ENCODE measurements at regions not wholly inside any gene's neighbourhood (a gene's known extent, or its start where the extent isn't known, plus 50 kb on each side); places are given as distances from the start of the nearest gene placed in this dataset.

DNA sequence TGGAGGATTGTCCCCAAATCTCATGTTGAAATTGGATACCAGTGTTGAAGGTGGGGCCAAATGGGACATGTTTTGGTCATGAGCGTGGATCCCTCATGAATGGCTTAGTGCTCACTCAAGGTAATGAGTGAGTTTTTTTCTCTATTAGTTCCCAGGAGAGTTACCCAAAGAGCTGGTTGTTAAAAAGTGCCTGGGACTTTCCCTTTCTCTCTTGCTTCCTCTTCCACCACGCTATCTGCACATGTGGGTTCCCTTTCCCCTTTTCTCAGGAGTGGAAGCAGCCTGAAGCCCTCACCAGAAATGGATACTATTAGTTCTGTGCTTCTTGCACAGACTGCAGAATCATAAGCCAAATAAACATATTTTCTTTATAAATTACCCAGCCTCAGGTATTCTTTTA is 465.4 kb downstream of the FSCB start:
- Histone ChIP-seq H3K27ac (no peak overlapping the region), H3K9me3 (no peaks in the 10 kb centered on the region), H3K27me3 (no peaks in the 10 kb centered on the region), H3K36me3 (no peaks in the 10 kb centered on the region), H3K4me3 (no peak overlapping the region), H3K4me1 (no peaks in the 10 kb centered on the region)
- intact Hi-C loops (cut with DNase I; ENCODE audit: low total_unique reads): no loop called here
- TF ChIP-seq, protein P1, sequence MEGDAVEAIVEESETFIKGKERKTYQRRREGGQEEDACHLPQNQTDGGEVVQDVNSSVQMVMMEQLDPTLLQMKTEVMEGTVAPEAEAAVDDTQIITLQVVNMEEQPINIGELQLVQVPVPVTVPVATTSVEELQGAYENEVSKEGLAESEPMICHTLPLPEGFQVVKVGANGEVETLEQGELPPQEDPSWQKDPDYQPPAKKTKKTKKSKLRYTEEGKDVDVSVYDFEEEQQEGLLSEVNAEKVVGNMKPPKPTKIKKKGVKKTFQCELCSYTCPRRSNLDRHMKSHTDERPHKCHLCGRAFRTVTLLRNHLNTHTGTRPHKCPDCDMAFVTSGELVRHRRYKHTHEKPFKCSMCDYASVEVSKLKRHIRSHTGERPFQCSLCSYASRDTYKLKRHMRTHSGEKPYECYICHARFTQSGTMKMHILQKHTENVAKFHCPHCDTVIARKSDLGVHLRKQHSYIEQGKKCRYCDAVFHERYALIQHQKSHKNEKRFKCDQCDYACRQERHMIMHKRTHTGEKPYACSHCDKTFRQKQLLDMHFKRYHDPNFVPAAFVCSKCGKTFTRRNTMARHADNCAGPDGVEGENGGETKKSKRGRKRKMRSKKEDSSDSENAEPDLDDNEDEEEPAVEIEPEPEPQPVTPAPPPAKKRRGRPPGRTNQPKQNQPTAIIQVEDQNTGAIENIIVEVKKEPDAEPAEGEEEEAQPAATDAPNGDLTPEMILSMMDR (IDR thresholded peaks at IDR 0.05): no peak
- TF ChIP-seq POLR2A (IDR thresholded peaks at IDR 0.05): no peak
- TF ChIP-seq POLR2AphosphoS5 (IDR thresholded peaks at IDR 0.05): no peak
- no peak for TF ChIP-seq EP300 (IDR thresholded peaks at IDR 0.05; ENCODE audit: low read depth)
- no peak for DNase-seq
- in situ Hi-C loops (cut with MboI; ENCODE audit: low pct_ligation_motif_present in 1 of 4, low pct_unique_long_range_greater_than_20kb in 1 of 4, low sequenced_read_pairs in 3 of 4): no loop called here
- 58 to 74% methylated on average over 2 of the region's 2 CpGs for WGBS, 2 donors (ENCODE audit: low coverage in 1 of 2)

DNA sequence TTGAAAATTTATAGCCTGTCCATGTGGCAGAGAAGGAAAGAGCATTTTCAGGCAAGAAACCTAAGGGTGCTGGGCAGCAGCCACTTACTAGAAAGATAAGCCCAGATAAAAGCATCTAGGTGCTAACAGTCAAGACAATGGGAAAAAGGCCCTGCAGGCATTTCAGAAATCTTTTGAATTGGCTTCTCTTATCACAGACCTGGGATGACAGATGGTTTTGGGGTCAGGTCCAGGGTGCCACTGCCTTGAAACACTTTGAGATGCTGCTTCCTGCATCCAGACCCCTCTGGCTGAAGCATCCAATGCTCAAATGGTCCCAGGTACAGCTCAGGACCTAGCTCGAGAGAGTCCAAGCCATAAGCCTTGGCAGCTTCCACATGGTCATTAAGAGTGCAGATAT is 466.5 kb downstream of the FSCB start:
- no peak overlapping the region for H3K4me3 ChIP-seq
- in situ Hi-C loops (cut with MboI; ENCODE audit: low pct_ligation_motif_present in 1 of 4, low pct_unique_long_range_greater_than_20kb in 1 of 4, low sequenced_read_pairs in 3 of 4): no loop called here
- no peaks in the 10 kb centered on the region for H3K9me3 ChIP-seq
- intact Hi-C loops (cut with DNase I; ENCODE audit: low total_unique reads): no loop called here
- no peak for TF ChIP-seq POLR2A (IDR thresholded peaks at IDR 0.05)
- no peak for TF ChIP-seq POLR2AphosphoS5 (IDR thresholded peaks at IDR 0.05)
- no peak for TF ChIP-seq EP300 (IDR thresholded peaks at IDR 0.05; ENCODE audit: low read depth)
- TF ChIP-seq, protein P1 (IDR thresholded peaks at IDR 0.05): no peak
- H3K4me1 ChIP-seq: no peaks in the 10 kb centered on the region
- WGBS, 2 donors (ENCODE audit: low coverage in 1 of 2): 60% methylated on average over 1 of the region's 1 CpG; no CpG with 5 or more reads in 1 of the 2 donors
- no peaks in the 10 kb centered on the region for H3K36me3 ChIP-seq
- DNase-seq: no peak
- H3K27me3 ChIP-seq: no peaks in the 10 kb centered on the region
- H3K27ac ChIP-seq: no peak overlapping the region

DNA sequence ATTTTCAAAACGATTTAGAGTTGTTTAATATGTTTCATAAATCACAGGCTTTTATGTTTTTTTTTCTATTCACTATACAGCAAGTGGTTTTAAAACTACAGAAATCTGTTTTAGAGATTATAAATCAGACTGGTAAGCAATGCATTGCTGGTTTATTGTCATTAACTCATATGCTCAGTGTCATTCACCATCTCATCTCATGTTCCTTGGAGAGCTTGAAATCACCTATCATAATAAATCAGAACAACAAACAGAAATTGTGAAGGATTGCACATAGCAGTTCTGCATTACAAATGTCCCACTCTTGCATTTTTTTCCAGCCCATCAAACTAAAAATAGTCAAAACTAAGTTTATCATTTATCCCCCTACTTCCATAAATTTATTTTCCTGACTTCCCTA is 470.8 kb downstream of the FSCB start:
- H3K27ac ChIP-seq: no peak overlapping the region
- H3K4me3 ChIP-seq: no peak overlapping the region
- no peaks in the 10 kb centered on the region for H3K27me3 ChIP-seq
- 20 to 23% methylated on average over 1 of the region's 1 CpG for WGBS, 2 donors (ENCODE audit: low coverage in 1 of 2)
- H3K9me3 ChIP-seq: no peaks in the 10 kb centered on the region
- DNase-seq: no peak
- intact Hi-C loops (cut with DNase I; ENCODE audit: low total_unique reads) (no loop called here), in situ Hi-C loops (cut with MboI; ENCODE audit: low pct_ligation_motif_present in 1 of 4, low pct_unique_long_range_greater_than_20kb in 1 of 4, low sequenced_read_pairs in 3 of 4) (no loop called here)
- TF ChIP-seq POLR2A (IDR thresholded peaks at IDR 0.05) (no peak), EP300 (IDR thresholded peaks at IDR 0.05; ENCODE audit: low read depth) (no peak), POLR2AphosphoS5 (IDR thresholded peaks at IDR 0.05) (no peak)
- TF ChIP-seq, protein P1 (IDR thresholded peaks at IDR 0.05): no peak
- H3K36me3 ChIP-seq: no peaks in the 10 kb centered on the region
- H3K4me1 ChIP-seq: no peaks in the 10 kb centered on the region

DNA sequence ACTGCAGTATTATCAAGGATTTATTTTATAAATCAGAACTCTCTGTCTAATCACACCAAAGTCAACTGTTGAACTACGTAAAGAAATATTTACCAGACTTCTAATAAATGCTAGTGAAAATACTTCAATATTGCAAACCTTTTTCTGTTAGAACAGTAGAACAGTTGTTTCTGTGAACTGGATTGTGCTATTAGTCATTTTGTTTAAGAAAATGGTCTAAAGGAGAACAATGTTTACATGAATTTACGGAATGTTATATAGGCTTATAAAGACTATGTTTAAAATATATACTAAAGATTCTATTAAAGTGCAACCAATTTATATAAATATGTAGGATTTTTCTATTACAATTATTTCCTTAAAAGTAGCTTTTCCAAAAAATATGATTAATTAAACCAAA is 471.4 kb downstream of the FSCB start:
- H3K4me1 ChIP-seq: no peaks in the 10 kb centered on the region
- H3K27me3 ChIP-seq: no peaks in the 10 kb centered on the region
- TF ChIP-seq POLR2AphosphoS5 (IDR thresholded peaks at IDR 0.05): no peak
- TF ChIP-seq, protein P1 (IDR thresholded peaks at IDR 0.05): no peak
- no peak for TF ChIP-seq EP300 (IDR thresholded peaks at IDR 0.05; ENCODE audit: low read depth)
- no peak for TF ChIP-seq POLR2A (IDR thresholded peaks at IDR 0.05)
- H3K9me3 ChIP-seq: no peaks in the 10 kb centered on the region
- no peak for DNase-seq
- H3K27ac ChIP-seq: no peak overlapping the region
- no peak overlapping the region for H3K4me3 ChIP-seq
- H3K36me3 ChIP-seq: no peaks in the 10 kb centered on the region
- 54 to 88% methylated on average over 2 of the region's 2 CpGs for WGBS, 2 donors (ENCODE audit: low coverage in 1 of 2)
- in situ Hi-C loops (cut with MboI; ENCODE audit: low pct_ligation_motif_present in 1 of 4, low pct_unique_long_range_greater_than_20kb in 1 of 4, low sequenced_read_pairs in 3 of 4) (no loop called here), intact Hi-C loops (cut with DNase I; ENCODE audit: low total_unique reads) (no loop called here)
